ENCODE measurements at regions not wholly inside any gene's neighbourhood (a gene's known extent, or its start where the extent isn't known, plus 50 kb on each side); places are given as distances from the start of the nearest gene placed in this dataset.

GRCh38 chr2:60159519-60159918 is 393.9 kb downstream of the BCL11A start:
- TF ChIP-seq, protein P1, sequence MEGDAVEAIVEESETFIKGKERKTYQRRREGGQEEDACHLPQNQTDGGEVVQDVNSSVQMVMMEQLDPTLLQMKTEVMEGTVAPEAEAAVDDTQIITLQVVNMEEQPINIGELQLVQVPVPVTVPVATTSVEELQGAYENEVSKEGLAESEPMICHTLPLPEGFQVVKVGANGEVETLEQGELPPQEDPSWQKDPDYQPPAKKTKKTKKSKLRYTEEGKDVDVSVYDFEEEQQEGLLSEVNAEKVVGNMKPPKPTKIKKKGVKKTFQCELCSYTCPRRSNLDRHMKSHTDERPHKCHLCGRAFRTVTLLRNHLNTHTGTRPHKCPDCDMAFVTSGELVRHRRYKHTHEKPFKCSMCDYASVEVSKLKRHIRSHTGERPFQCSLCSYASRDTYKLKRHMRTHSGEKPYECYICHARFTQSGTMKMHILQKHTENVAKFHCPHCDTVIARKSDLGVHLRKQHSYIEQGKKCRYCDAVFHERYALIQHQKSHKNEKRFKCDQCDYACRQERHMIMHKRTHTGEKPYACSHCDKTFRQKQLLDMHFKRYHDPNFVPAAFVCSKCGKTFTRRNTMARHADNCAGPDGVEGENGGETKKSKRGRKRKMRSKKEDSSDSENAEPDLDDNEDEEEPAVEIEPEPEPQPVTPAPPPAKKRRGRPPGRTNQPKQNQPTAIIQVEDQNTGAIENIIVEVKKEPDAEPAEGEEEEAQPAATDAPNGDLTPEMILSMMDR (conservative IDR thresholded peaks at IDR 0.05; ENCODE audit: control insufficient read depth, insufficient read depth, low read depth, low read length) = no peak
- DNase-seq (ENCODE audit: low read depth) = no peak
- no peak overlapping the region for H3K4me3 ChIP-seq (ENCODE audit: control insufficient read depth, low read depth, low read length)

GRCh38 chr2:60158262-60158661 is 395.2 kb downstream of the BCL11A start:
- TF ChIP-seq, protein P1 (conservative IDR thresholded peaks at IDR 0.05; ENCODE audit: control insufficient read depth, insufficient read depth, low read depth, low read length) = no peak
- DNase-seq (ENCODE audit: low read depth) = no peak
- H3K4me3 ChIP-seq (ENCODE audit: control insufficient read depth, low read depth, low read length) = no peak overlapping the region

DNA sequence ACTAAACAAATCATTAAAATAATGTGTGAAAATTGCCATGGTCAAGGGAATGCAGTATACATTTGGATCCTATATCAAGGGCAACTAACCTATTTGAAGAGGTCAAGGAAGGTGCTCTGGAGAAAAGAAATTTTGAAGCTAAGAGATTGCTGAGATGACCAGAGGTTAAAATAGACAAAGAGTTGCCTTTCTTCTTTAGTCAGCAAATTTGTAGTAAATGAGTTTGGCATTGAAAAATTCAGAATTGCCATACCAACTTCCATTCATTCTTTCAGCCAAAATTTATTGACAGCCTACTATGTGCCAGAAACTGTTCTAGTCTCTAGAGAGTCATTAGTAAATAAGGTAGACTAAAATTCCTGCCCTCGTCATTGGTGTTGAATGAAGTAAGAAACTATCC is 396.2 kb downstream of the BCL11A start:
- DNase-seq (ENCODE audit: low read depth) = no peak
- TF ChIP-seq, protein P1 (conservative IDR thresholded peaks at IDR 0.05; ENCODE audit: control insufficient read depth, insufficient read depth, low read depth, low read length) = no peak
- no peak overlapping the region for H3K4me3 ChIP-seq (ENCODE audit: control insufficient read depth, low read depth, low read length)

DNA sequence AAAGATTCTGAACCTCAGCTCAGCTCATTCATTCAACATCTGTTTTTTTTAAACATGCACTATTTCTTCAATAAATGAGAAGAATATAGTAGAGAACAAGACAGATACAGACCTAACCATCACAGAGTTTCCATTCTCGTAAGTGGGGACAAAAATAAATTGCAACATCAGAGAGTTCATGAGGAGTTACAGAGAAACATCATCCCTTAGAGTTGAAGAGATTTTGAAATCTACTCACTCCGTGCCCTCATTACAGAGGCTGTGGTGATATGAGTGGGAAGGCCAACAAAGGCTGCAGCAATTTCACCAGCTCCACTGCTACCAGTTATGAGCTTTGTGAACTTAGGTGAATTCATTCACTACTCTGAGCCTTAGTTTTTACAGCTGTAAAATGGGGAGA is 399.3 kb downstream of the BCL11A start:
- TF ChIP-seq, protein P1 (conservative IDR thresholded peaks at IDR 0.05; ENCODE audit: control insufficient read depth, insufficient read depth, low read depth, low read length) = no peak
- DNase-seq (ENCODE audit: low read depth) = no peak
- H3K4me3 ChIP-seq (ENCODE audit: control insufficient read depth, low read depth, low read length) = no peak overlapping the region

GRCh38 chr2:60152226-60152833 is 401.1 kb downstream of the BCL11A start:
- TF ChIP-seq, protein P1 (conservative IDR thresholded peaks at IDR 0.05; ENCODE audit: control insufficient read depth, insufficient read depth, low read depth, low read length) = peak; percentile 73
- H3K4me3 ChIP-seq (ENCODE audit: control insufficient read depth, low read depth, low read length) = no peak overlapping the region
- DNase-seq (ENCODE audit: low read depth) = peak; percentile 23

DNA sequence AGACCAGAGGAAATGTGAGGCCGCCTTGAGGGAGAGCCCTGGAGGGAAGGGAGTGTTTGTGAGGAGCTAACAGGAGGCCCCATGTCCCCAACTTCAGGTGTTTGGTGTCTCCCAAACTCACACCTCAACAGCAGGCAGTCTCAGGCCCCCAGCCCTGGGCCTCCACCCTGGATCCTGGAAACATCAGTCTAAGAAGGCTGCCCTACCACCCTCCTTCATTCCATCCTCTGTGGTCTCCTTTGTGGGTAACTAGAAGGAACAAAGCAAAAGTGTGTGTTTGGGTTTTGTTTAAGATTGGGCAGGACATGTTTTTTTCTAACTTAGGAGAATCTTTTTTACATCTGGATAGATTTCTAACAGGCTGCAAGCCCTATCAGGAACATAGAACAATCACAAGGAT is 404.3 kb downstream of the BCL11A start:
- H3K4me3 ChIP-seq (ENCODE audit: control insufficient read depth, low read depth, low read length) = no peak overlapping the region
- TF ChIP-seq, protein P1 (conservative IDR thresholded peaks at IDR 0.05; ENCODE audit: control insufficient read depth, insufficient read depth, low read depth, low read length) = no peak
- no peak for DNase-seq (ENCODE audit: low read depth)

DNA sequence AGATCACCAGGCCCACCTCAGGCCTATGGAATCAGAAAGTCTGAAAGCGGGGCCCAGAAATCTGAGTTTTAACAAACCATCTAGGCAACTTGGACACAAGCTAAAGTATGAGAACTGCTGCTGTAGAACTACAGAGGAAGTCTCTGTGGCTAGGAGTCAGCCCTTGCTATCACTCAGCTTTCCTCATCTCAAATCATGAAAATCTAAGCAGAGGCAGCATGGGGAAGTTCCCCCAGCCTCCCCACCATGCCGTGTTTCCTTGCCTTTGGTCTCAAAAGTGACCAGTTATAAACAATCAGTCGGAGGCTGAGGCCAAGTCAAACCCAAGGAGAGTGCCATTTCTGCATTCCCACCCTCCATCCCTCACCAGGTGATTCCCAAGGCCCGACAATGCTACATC is 404.7 kb downstream of the BCL11A start:
- no peak for DNase-seq (ENCODE audit: low read depth)
- H3K4me3 ChIP-seq (ENCODE audit: control insufficient read depth, low read depth, low read length) = no peak overlapping the region
- TF ChIP-seq, protein P1 (conservative IDR thresholded peaks at IDR 0.05; ENCODE audit: control insufficient read depth, insufficient read depth, low read depth, low read length) = no peak
